Endothelial cell (in vitro differentiated cells): ENCODE measurements at regions not wholly inside any gene's neighbourhood (a gene's known extent, or its start where the extent isn't known, plus 50 kb on each side); places are given as distances from the start of the nearest gene placed in this dataset.
A peak's percentile ranks its signal among the peaks of the same experiment; 100 is the strongest.

Experiments used
- DNase-seq: peaks from one replicate; pipeline ENCODE4 v3.0.0; 2021; ENCODE audit warnings: low spot score
- H3K27ac Mint-ChIP-seq: one replicate; pipeline ENCODE4 v1.8.0; 2021; ENCODE audit warnings: mixed read lengths, inconsistent platforms; ENCODE audit not compliant: unreplicated experiment
- H3K27me3 Mint-ChIP-seq: one replicate; pipeline ENCODE4 v1.8.0; 2021; ENCODE audit warnings: mild to moderate bottlenecking, moderate library complexity, mixed read lengths, inconsistent platforms; ENCODE audit not compliant: unreplicated experiment
- H3K36me3 Mint-ChIP-seq: one replicate; pipeline ENCODE4 v1.8.0; 2021; ENCODE audit warnings: mild to moderate bottlenecking, low read depth, mixed read lengths, inconsistent platforms; ENCODE audit not compliant: unreplicated experiment
- H3K4me1 Mint-ChIP-seq: one replicate; pipeline ENCODE4 v1.8.0; 2021; ENCODE audit warnings: mild to moderate bottlenecking, mixed read lengths, inconsistent platforms; ENCODE audit not compliant: unreplicated experiment
- H3K4me3 Mint-ChIP-seq: one replicate; pipeline ENCODE4 v1.8.0; 2021; ENCODE audit warnings: mild to moderate bottlenecking, mixed read lengths, inconsistent platforms; ENCODE audit not compliant: unreplicated experiment
- H3K9me3 Mint-ChIP-seq: one replicate; pipeline ENCODE4 v1.8.0; 2021; ENCODE audit warnings: mixed read lengths, inconsistent platforms; ENCODE audit not compliant: unreplicated experiment
- CTCF ChIP-seq: fragments of 200-600 bp; sonication (generic); IDR thresholded peaks from one replicate; pipeline ENCODE4 v1.5.0; 2021; ENCODE audit warnings: antibody characterized with exemption; ENCODE audit not compliant: unreplicated experiment

GRCh38 chr3:168820810-168821415 is 725.2 kb upstream of the GOLIM4 start:
- DNase-seq: no peak
- no peak overlapping the region for H3K27ac Mint-ChIP-seq
- H3K4me1 Mint-ChIP-seq: peaks cover 16% of the 10 kb centered on the region
- H3K36me3 Mint-ChIP-seq: no peaks in the 10 kb centered on the region
- H3K4me3 Mint-ChIP-seq: no peak overlapping the region
- TF ChIP-seq CTCF: no peak
- no peaks in the 10 kb centered on the region for H3K9me3 Mint-ChIP-seq
- no peaks in the 10 kb centered on the region for H3K27me3 Mint-ChIP-seq

GRCh38 chr3:168817177-168817576 is 721.5 kb upstream of the GOLIM4 start:
- Mint-ChIP-seq H3K4me1 (peaks cover 10% of the 10 kb centered on the region), H3K36me3 (no peaks in the 10 kb centered on the region), H3K9me3 (no peaks in the 10 kb centered on the region), H3K27me3 (no peaks in the 10 kb centered on the region), H3K4me3 (no peak overlapping the region), H3K27ac (no peak overlapping the region)
- no peak for DNase-seq
- no peak for TF ChIP-seq CTCF

GRCh38 chr3:168815946-168816345 is 720.2 kb upstream of the GOLIM4 start:
- no peaks in the 10 kb centered on the region for H3K9me3 Mint-ChIP-seq

GRCh38 chr3:168813225-168813802 is 717.6 kb upstream of the GOLIM4 start:
- no peaks in the 10 kb centered on the region for H3K9me3 Mint-ChIP-seq
- no peak for DNase-seq
- peaks cover 10% of the 10 kb centered on the region for H3K4me1 Mint-ChIP-seq
- H3K27me3 Mint-ChIP-seq: no peaks in the 10 kb centered on the region
- no peak overlapping the region for H3K27ac Mint-ChIP-seq
- no peaks in the 10 kb centered on the region for H3K36me3 Mint-ChIP-seq
- H3K4me3 Mint-ChIP-seq: no peak overlapping the region
- TF ChIP-seq CTCF: no peak

More at GRCh38 chr3:168815946-168816345, 720.2 kb upstream of the GOLIM4 start:
- DNase-seq: no peak
- Mint-ChIP-seq H3K27ac (no peak overlapping the region), H3K4me3 (no peak overlapping the region), H3K4me1 (peaks cover 10% of the 10 kb centered on the region), H3K27me3 (no peaks in the 10 kb centered on the region), H3K36me3 (no peaks in the 10 kb centered on the region)
- no peak for TF ChIP-seq CTCF

- Mint-ChIP-seq H3K27ac (peak overlapping the region; percentile 9), H3K4me1 (peaks cover 10% of the 10 kb centered on the region), H3K4me3 (no peak overlapping the region)
Observed at GRCh38 chr3:168812234-168812633, 716.5 kb upstream of the GOLIM4 start.

More at GRCh38 chr3:168812234-168812633, 716.5 kb upstream of the GOLIM4 start:
- no peak for TF ChIP-seq CTCF
- no peaks in the 10 kb centered on the region for H3K36me3 Mint-ChIP-seq
- H3K27me3 Mint-ChIP-seq: no peaks in the 10 kb centered on the region
- DNase-seq: no peak
- no peaks in the 10 kb centered on the region for H3K9me3 Mint-ChIP-seq
